SIG-M5 treated with dmso at 0.1 percent for 504 hours (cell line): ENCODE measurements at regions not wholly inside any gene's neighbourhood (a gene's known extent, or its start where the extent isn't known, plus 50 kb on each side); places are given as distances from the start of the nearest gene placed in this dataset.
"Not testable (repeated sequence)": the region's sequence is repeated elsewhere in the genome, so short reads cannot be mapped to it uniquely, and the experiment has no call there.

Experiments used
- DNase-seq: peaks from one replicate; lab custom pipeline; 2025; ENCODE audit not compliant: unreplicated experiment; lab: John Stamatoyannopoulos, UW

DNA sequence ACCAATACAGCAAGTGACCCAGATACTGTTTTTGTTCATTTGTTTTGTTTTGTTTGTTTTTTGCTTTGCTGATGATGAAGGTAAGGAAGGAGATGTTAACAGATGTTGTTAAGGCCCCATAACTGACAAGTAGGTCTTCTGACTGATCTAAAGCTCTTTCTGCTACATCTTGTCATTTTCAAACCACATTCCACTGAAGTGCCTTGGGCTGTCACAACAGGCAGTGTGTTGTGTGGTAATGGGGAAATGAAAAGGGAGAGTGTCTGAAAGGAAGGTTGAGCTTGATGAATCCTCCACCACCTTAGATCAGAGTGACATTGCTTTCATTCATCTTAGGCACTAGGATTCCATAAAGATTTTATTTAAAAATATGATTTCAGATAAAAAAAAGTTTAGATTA, 479.4 kb upstream of the SYNCRIP start:
- no peak for DNase-seq

DNA sequence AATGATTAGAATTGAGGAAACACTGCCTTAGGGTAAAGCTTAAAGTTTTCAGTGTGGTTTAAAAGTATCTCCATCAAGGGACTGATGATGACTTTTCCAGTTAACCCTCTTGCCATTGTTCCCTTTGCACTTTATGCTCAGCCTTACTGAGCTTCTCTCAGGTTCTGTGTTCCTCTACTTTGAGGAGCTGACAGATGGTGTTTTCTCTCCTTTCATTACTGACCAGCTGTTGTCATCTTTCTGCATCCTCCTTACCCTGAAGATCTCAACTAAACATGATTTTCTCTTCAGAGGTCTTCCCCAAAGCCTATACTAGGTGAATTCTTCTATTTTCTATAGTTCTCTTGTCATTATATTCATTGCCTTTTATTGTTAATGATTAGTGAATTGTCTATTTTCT, 475.6 kb upstream of the SYNCRIP start:
- no peak for DNase-seq

- DNase-seq, result no peak
Observed at GRCh38 chr6:86107985-86108384, 465.3 kb upstream of the SYNCRIP start.

DNA sequence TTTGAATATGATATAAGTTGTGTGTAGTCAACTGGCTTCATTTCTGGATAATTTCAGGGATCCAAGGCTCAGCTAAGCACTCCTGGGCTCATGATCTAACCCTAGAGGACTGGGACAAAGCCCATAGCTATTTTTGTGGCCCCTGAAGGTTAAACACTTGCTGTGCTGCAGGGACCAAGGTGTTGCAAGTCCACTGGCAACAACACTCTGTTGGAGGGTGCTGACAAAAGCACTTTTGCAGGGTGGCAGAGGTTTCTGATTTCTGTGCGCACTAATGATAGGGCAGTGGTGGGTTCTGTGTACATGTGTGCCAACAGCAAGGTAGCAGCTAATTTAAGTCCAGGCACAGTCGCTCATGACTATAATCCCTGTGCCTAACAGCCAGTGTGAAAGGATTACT, 445.3 kb upstream of the SYNCRIP start:
- no peak for DNase-seq

DNA sequence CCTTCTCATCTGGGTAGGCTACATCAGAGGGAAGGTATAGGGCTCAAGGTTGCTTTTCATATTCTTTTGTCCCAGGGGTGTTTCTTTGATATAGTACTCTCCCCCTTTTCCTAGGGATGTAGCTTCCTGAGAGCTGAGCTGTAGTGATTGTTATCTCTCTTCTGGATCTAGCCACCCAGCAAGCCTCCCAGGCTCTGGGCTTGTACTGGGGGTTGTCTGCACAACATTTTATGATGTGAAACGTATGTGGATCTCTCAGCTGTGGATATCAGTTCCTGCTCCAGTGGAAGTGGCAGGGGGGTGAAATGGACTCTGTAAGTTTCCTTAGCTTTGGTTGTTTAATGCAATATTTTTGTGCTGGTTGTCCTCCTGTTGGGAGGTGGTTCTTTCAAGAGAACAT, 437.3 kb upstream of the SYNCRIP start:
- no peak for DNase-seq

GRCh38 chr6:86070151-86070550, 427.5 kb upstream of the SYNCRIP start:
- DNase-seq, result no peak

- not testable (repeated sequence) for DNase-seq
Observed at GRCh38 chr6:86065002-86065401, 422.3 kb upstream of the SYNCRIP start.

DNA sequence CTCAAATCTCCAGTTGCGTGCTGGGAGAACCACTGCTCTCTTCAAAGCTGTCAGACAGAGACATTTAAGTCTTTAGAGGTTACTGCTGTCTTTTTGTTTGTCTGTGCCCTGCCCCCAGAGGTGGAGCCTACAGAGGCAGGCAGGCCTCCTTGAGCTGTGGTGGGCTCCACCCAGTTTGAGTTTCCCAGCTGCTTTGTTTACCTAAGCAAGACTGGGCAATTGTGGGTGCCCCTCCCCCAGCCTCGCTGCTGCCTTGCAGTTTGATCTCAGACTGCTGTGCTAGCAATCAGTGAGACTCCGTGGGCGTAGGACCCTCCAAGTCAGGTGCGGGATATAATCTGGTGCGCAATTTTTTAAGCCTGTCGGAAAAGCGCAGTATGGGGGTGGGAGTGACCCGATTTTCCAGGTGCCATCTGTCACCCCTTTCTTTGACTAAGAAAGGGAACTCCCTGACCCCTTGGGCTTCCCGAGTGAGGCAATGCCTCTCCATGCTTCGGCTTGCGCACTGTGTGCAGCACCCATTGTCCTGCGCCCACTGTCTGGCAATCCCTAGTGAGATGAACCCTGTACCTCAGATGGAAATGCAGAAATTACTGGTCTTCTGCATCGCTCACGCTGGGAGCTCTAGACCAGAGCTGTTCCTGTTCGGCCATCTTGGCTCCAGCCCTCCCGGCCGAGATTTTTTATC, 414.8 kb upstream of the SYNCRIP start:
- not testable (repeated sequence) for DNase-seq

DNA sequence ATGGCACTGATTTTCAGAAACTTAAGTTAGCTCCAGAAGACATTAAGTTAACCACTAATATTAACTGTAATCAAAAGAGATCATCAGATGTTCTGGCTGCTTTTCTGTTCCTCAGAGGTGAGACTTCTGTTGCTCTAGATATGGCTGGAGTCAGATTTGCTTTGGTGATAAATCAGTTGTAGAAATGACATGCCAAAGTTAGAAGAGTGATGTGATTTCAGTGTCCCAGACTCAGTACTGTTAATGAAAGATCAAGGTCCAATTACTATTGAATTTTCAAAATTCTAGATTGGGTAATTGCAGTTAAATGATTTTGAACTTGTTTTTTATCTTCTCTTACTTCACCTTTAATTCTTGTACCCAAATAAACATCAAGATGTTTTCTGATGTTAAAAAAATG, 402.4 kb upstream of the SYNCRIP start:
- no peak for DNase-seq

GRCh38 chr6:86042214-86042613, 399.5 kb upstream of the SYNCRIP start:
- no peak for DNase-seq

GRCh38 chr6:86031713-86032112, 389.0 kb upstream of the SYNCRIP start:
- DNase-seq, result no peak

- no peak for DNase-seq
Observed at GRCh38 chr6:86030875-86031274, 388.2 kb upstream of the SYNCRIP start.

DNA sequence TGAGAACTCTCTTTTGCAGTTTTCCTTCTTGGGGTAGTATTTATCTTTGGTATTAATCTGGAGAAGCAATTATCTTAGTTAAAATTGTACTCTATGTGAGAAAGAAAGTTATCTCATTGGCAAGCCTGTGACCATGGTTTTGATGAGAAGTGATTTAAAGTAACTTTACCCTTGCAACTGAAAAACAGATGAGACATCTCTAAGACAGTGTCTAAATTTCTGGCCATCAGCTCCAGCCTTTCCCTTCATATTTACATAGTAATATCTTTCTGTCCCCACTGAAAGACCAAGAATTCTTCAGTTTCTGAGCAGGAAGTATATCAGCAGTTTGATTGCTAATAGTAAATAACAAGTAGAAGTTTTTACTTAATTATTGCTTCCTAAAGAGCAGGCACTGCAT, 386.1 kb upstream of the SYNCRIP start:
- DNase-seq, result no peak

DNA sequence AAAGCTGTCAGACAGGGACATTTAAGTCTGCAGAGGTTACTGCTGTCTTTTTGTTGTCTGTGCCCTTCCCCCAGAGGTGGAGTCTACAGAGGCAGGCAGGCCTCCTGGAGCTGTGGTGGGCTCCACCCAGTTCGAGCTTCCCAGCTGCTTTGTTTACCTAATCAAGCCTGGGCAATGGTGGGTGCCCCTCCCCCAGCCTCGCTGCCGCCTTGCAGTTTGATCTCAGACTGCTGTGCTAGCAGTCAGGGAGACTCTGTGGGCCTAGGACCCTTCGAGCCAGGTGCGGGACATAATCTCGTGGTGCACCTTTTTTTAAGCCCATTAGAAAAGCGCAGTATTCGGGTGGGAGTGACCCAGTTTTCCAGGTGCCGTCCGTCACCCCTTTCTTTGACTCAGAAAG, 384.2 kb upstream of the SYNCRIP start:
- DNase-seq, result not testable (repeated sequence)

- no peak for DNase-seq
Observed at GRCh38 chr6:86017236-86017635, 374.6 kb upstream of the SYNCRIP start.

- no peak for DNase-seq
Observed at GRCh38 chr6:86016567-86016966, 373.9 kb upstream of the SYNCRIP start.

- no peak for DNase-seq
Observed at GRCh38 chr6:86016077-86016476, 373.4 kb upstream of the SYNCRIP start.

DNA sequence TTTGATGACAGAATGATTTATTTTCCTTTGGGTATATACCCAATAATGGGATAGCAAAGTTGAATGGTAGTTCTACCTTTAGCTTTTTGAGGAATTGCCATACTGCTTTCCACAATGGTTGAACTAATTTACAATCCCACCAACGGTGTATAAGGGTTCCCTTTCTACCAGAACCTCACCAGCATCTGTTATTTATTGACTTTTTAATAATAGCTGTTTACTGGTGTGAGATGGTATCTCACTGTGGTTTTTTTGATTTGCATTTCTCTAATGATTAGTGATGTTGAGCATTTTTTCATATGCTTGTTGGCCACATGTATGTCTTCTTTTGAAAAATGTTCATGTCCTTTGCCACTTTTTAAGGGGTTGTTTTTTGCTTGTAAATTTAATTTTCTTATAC, 370.3 kb upstream of the SYNCRIP start:
- DNase-seq, result not testable (repeated sequence)

DNA sequence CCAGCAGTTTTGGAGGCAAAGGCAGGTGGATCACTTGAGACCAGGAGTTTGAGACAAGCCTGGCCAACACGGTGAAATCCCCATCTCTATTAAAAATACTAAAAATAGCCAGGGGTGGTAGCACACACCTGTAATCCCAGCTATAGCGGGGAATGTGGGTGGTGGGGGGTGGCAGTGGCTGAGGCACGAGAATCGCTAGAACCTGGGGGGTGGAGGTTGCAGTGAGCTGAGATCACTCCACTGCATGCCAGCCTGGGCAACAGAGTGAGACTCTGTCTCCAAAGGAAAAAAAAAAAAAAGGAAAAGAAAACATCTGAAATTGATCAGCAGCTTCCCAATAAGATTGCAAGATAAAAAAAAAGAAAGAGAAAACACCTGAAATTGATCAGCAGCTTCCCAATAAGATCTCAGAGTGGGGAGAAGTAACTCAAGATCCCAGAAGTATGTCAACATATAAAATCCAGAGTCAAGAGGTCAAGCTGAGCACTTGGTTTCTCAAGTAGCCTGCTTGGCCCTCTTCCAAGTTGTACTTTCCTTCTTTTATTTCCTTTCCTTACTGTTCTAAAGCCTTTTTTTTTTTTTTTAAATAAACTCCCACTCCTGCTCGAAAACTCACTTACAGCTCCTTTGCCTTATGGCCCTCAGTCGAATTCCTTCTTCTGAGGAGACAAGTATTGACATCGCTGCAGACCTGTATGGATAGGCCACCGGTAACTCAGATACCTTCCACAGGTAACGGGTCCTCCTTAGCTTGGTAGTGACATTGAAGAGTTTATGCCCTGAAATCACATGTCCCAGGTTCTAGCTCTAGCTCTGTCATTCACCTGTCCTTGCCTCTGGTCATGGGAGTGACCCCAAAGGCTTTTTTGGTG, 368.5 kb upstream of the SYNCRIP start:
- DNase-seq, result no peak

DNA sequence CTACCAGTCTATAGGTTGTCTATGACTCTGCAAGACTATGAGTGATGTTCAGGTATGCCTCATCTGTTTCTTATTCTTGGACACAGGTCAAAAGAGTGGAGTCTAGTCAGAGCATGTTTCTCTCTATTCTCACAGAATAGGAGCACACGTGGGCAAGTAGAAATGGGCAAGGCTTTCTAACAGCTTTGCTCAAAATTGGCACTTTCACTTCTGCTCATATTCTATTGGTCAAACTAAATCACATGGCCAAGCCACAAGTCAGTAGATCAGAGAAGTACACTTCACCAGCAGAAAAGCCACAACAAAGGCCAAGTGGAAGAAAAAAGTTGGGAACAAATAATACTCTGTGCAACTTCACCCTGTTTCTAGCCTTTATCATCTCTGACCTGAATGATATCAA, 354.5 kb upstream of the SYNCRIP start:
- DNase-seq, result no peak

- no peak for DNase-seq
Observed at GRCh38 chr6:85996034-85996375, 353.3 kb upstream of the SYNCRIP start.

DNA sequence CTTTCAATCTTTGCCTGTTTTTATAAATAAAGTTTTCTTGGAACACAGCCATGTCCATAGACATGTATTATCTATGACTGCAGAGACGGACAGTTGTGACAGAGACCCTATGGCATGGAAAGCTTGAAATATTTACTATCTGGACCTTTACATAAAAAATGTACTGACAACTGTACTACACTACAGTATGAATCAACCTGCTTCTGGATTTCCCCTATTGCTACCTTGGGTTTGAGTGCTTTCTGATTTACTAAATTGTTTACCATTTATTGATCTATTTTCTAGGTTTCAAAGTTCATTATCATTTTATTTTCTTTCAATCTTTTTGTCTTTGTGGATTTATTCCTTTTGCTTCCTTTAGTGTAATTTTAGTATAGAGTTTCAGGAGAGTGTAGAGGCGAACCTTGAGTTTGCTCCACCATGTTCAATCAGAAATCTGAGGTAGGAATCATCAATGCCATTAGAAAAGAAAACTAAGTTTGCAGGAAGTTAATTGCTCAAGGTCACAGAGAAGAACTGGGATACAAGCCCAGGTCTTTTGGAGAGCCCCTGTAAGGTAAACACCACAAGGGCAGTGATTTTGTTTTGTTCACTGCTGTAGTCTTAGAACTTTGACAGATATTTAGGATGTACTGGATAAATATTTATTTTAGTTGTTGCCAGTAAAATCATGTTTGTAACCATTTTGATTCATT, 352.8 kb upstream of the SYNCRIP start:
- DNase-seq, result no peak
